ENCODE measurements at regions not wholly inside any gene's neighbourhood (a gene's known extent, or its start where the extent isn't known, plus 50 kb on each side); places are given as distances from the start of the nearest gene placed in this dataset.
A peak's percentile ranks its signal among the peaks of the same experiment; 100 is the strongest.

GRCh38 chr16:55251151-55251550 is 72.9 kb upstream of the IRX6 start:
- TF ChIP-seq CTCF (conservative IDR thresholded peaks at IDR 0.05) (no peak), ZFX (IDR thresholded peaks at IDR 0.05) (no peak)
- no peak overlapping the region for H3K27ac ChIP-seq

- TF ChIP-seq ZFX (IDR thresholded peaks at IDR 0.05) = no peak
- 0 out of 2 replicates have a peak, but pooled peaks have one; percentile 7 for TF ChIP-seq CTCF (conservative IDR thresholded peaks at IDR 0.05)
- no peak overlapping the region for H3K27ac ChIP-seq
Observed at GRCh38 chr16:55252577-55252976, 71.4 kb upstream of the IRX6 start.

- TF ChIP-seq ZFX (IDR thresholded peaks at IDR 0.05) (no peak), CTCF (conservative IDR thresholded peaks at IDR 0.05) (no peak)
- H3K27ac ChIP-seq = no peak overlapping the region
Observed at GRCh38 chr16:55253987-55254386, 70.0 kb upstream of the IRX6 start.

GRCh38 chr16:55255733-55256282 is 68.2 kb upstream of the IRX6 start:
- TF ChIP-seq ZFX (IDR thresholded peaks at IDR 0.05) (no peak), CTCF (conservative IDR thresholded peaks at IDR 0.05) (no peak)
- no peak overlapping the region for H3K27ac ChIP-seq

- TF ChIP-seq ZFX (IDR thresholded peaks at IDR 0.05) (no peak), CTCF (conservative IDR thresholded peaks at IDR 0.05) (no peak)
- no peak overlapping the region for H3K27ac ChIP-seq
Observed at GRCh38 chr16:55256412-55257016, 67.5 kb upstream of the IRX6 start.

GRCh38 chr16:55257966-55258613 is 65.9 kb upstream of the IRX6 start:
- peak; percentile 84 for TF ChIP-seq CTCF (conservative IDR thresholded peaks at IDR 0.05)
- no peak for TF ChIP-seq ZFX (IDR thresholded peaks at IDR 0.05)
- H3K27ac ChIP-seq = no peak overlapping the region

- TF ChIP-seq CTCF (conservative IDR thresholded peaks at IDR 0.05) (no peak), ZFX (IDR thresholded peaks at IDR 0.05) (no peak)
- H3K27ac ChIP-seq = no peak overlapping the region
Observed at GRCh38 chr16:55261301-55261700, 62.7 kb upstream of the IRX6 start.
